ENCODE measurements at regions not wholly inside any gene's neighbourhood (a gene's known extent, or its start where the extent isn't known, plus 50 kb on each side); places are given as distances from the start of the nearest gene placed in this dataset.

DNA sequence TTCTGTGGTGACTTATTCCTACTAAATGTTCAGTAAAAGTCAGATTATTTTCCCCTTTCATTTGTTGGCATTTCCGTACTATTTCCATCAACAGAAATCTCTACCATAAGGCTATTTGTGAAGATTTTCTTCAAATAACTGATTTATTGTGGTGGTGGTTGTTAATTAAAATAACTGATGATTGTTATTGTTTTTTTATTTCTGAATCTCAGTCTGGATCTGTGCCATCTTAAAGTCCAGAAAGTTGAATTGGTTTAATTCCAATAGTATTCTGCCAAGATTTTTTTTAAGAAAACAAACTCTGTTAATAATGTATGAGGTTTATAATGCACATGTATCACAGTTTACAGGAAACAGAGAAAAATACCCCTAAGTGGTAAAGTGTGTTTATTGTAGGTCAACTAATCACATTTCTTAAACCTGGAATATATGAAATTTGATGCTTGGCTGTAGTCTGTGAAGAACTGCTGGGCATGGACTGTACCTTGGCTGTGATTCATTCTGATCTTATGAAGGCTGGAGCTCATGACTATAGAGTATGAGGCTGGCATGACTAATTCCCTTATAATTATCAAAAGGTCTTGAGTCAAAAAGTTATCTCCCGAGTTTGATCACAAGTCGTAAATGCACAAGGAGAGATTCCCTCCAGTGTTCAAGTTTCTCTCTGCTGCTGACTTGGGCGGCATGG is 134.2 kb upstream of the RND3 start:
- no peak overlapping the region for H3K4me3 ChIP-seq (ENCODE audit: low read depth, low read length)
- peak; percentile 90 for DNase-seq (ENCODE audit: low read depth)
- no peak for TF ChIP-seq CTCF (conservative IDR thresholded peaks at IDR 0.05; ENCODE audit: low read depth, low read length)

DNA sequence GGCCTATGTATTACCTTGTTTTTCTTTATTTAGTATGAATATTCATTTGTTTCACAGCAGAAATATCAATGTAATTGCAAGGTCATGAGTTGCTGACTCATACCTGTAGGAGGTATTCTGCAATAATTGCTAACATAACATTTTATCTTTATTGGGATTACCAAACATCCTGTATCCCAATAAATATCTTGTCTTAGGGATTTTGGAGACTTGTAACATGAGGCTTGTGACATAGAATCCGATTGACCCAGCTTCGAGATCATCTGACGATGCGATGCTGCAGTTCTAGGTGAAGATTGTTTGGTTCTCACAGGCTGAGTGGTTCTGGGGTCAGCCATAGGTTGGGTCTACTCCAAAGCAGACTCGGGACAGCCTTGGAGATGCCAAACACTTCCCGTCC is 133.4 kb upstream of the RND3 start:
- TF ChIP-seq CTCF (conservative IDR thresholded peaks at IDR 0.05; ENCODE audit: low read depth, low read length) = no peak
- DNase-seq (ENCODE audit: low read depth) = peak; percentile 83
- no peak overlapping the region for H3K4me3 ChIP-seq (ENCODE audit: low read depth, low read length)

DNA sequence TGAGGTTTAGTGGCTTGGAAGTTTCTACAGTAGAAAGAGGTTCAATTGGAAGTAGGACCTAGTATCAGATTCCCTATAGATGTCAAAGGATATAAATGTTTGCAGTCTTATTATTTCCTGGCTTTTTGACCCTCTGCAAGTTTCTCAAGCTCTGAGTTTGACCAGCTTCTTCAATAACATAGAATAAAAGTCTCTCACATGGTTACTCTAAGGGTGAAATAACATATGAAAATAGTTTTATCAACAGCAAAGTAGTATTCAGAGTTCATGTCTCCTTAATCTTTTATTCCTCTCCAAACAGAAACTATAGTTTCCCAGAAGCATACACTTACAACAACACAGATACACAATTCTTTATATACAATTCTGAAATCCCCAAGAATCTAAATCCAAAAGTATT is 132.9 kb upstream of the RND3 start:
- no peak overlapping the region for H3K4me3 ChIP-seq (ENCODE audit: low read depth, low read length)
- no peak for TF ChIP-seq CTCF (conservative IDR thresholded peaks at IDR 0.05; ENCODE audit: low read depth, low read length)
- DNase-seq (ENCODE audit: low read depth) = peak; percentile 75

- H3K4me3 ChIP-seq (ENCODE audit: low read depth, low read length) = no peak overlapping the region
- peak; percentile 89 for DNase-seq (ENCODE audit: low read depth)
- TF ChIP-seq CTCF (conservative IDR thresholded peaks at IDR 0.05; ENCODE audit: low read depth, low read length) = peak; percentile 18
Measured at GRCh38 chr2:150619607-150620330, 132.3 kb upstream of the RND3 start.

- DNase-seq (ENCODE audit: low read depth) = peak; percentile 68
- no peak overlapping the region for H3K4me3 ChIP-seq (ENCODE audit: low read depth, low read length)
- TF ChIP-seq CTCF (conservative IDR thresholded peaks at IDR 0.05; ENCODE audit: low read depth, low read length) = no peak
Measured at GRCh38 chr2:150618245-150618895, 130.9 kb upstream of the RND3 start.

GRCh38 chr2:150617351-150617978 is 130.0 kb upstream of the RND3 start:
- TF ChIP-seq CTCF (conservative IDR thresholded peaks at IDR 0.05; ENCODE audit: low read depth, low read length) = no peak
- no peak overlapping the region for H3K4me3 ChIP-seq (ENCODE audit: low read depth, low read length)
- no peak for DNase-seq (ENCODE audit: low read depth)
